8988T (cell line): ENCODE measurements at regions not wholly inside any gene's neighbourhood (a gene's known extent, or its start where the extent isn't known, plus 50 kb on each side); places are given as distances from the start of the nearest gene placed in this dataset.
"Not testable (repeated sequence)": the region's sequence is repeated elsewhere in the genome, so short reads cannot be mapped to it uniquely, and the experiment has no call there.

Experiments
- DNase-seq: peaks from one replicate; pipeline ENCODE4 v3.0.0; 2011

DNA sequence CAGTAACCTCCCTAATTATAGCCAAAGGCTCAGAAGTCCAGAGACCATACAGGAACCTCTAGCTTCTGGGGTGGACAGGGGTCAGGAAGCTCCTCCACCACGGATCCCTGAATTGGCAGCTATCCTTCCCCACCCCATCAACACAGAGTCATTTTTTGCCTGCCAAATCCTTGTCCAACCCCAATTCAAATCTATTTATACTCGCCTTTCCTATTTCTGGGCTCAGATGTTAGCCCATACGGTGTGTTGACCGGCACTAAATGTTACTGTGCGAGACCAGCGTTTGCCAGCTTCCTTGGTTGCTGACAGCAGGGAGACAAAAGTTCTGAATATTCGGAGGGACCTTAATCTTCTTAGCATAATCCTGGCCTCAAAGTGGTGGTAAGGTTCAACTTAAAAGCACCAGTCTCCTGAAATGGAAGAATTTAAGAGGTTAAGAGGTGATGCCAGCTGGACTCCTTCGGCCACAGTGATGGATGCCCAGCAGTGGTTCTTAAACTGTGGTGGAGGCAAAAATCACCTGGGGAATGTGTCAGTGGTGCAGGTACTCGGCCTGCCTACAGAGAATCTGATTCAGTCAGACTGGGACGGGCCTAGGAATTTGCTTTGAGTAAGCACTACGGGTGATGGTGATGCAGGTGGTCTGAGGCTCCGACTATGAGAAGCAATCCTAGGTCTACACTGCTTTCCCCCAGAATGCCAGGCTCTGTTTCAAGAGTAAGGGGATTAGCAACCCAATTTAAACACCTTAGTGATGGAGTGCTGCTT is 204.8 kb upstream of the MEF2C start:
- no peak for DNase-seq

GRCh38 chr5:89087128-89087527 is 204.1 kb upstream of the MEF2C start:
- no peak for DNase-seq

DNA sequence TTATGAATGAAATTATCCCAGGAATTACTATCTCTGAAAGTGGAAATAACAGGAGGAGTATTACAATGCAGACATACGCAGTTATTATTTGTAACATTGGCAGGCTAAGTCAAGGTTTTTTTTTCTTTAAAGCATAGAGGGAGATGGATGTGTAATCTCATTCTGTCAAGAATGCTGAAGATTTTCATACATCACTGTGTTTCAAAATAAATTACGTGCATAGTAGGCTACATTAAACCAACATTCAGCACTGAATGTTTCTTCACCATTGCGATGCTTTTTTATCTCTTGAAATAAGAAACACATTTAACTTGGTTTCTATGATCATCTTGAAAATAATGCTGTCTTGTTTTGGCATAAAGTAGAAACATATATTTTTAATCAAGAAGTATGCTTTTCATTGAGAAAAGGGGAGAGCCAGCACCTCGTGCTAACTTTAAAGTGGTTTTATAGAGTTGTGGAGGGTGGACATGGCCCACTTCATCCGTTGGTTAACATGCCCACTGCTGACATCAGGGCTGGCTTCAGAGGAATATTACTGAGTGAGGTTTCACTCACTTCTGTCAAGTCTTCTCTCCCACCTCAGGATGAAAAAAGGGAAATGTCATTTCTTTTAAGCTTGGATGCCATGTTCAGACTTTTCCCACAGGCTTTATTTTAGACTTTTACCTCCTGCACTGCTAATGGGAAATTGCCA is 203.6 kb upstream of the MEF2C start:
- no peak for DNase-seq

- no peak for DNase-seq
Measured at GRCh38 chr5:89083791-89084190, 200.8 kb upstream of the MEF2C start.

DNA sequence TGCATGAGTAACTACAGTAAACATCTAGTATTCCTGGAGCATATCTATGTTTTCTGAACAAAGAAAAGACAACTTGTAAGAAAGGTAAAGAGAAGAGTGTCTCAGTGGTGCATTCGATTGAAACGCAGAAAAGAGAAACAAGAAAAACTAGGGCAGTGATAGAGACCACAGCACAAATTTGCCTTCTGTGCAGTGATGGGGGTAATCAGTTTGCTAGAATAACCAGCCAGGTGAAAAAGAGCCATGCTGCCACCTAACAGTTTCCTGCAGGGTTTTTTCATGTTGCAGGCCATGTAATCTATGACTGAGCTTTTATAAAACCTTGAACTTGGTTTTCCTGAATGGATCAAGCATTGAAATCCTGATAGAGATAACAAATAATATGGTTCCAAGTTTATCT is 198.4 kb upstream of the MEF2C start:
- DNase-seq, result no peak

DNA sequence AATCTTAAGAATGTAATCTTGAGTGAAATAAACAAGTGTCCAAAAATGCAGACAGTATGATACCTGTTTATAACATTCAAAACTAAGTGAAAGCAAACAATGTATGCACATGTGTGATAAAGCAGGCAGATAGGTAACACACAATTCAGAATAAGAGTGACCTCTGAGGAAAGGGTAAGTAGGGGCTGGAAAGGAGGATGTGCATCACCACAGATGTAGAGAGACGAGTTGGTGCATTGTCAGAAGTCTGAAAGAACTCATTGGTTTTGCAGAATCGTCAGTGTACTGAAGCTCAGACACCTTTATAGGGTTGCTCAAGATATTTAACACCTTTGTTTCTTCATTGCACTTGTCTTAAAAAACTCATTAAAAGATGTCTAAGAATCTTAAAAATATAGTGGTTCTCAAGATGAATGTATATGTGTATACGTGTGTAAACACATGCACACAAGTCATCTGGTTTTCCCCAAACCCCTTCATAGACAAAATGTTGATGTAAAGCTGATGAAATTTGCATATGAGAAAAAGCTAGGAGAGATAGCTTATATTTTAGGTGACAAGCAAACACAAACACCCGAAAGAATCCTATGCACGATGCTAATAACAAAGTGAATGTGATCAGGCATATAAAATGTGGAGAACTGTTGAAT is 197.6 kb upstream of the MEF2C start:
- DNase-seq, result no peak

- DNase-seq, result no peak
Measured at GRCh38 chr5:89072842-89073672, 190.1 kb upstream of the MEF2C start.

- DNase-seq, result no peak
Measured at GRCh38 chr5:89071941-89072331, 189.0 kb upstream of the MEF2C start.

DNA sequence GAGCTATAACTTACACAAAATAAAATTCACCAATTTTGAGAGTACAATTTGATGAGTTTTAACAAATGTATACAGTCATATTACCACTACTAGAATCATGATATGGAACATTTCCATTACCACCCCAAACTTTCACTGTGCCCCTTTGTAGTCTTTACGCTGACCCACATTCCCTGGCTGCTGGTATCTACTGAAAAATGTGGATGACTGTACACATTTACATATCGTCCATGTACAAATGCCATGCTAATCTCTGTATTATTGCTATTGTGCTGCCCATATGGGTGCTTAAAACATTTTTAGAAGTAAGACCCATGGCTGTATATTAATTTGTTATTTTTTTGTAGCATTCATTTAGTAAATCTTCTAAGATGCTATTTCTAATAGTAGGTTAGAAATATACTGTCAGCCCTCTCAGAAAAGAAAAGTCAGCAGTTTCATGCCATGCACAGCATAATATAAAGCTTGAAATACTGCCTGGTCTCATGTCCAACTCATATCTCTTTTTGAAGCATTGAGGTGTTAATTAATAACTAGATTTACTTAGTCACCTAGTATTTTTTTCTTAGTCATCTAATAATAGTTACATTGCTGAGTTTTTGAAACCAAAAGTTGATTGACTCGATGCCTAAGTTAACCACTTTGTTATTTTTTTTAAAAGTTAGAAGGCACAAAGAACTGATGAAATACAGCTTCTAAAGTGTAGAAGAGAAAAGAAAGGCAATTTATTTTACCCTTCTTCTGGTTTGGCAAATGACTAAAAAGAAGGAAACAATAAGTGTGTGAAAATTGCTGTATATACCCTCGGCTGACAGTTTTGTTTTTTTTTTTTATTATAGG is 188.3 kb upstream of the MEF2C start:
- no peak for DNase-seq

GRCh38 chr5:89069591-89069990 is 186.6 kb upstream of the MEF2C start:
- DNase-seq, result no peak

DNA sequence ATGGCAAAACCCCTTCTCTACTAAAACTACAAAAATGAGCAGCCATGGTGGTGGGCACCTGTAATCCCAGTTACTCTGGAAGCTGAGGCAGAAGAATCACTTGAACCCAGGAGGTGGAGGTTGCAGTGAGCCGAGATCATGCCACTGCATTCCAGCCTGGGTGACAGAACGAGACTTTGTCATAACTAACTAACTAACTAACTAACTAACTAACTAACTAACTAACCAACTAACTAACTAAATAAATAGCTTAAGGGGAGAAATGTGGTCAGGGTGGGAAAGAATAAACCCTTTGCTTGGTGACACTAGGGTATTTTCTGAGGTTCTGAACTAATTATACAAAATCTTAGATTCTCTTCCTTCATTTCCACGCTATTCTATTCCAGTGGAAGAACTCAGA is 184.4 kb upstream of the MEF2C start:
- DNase-seq, result no peak

DNA sequence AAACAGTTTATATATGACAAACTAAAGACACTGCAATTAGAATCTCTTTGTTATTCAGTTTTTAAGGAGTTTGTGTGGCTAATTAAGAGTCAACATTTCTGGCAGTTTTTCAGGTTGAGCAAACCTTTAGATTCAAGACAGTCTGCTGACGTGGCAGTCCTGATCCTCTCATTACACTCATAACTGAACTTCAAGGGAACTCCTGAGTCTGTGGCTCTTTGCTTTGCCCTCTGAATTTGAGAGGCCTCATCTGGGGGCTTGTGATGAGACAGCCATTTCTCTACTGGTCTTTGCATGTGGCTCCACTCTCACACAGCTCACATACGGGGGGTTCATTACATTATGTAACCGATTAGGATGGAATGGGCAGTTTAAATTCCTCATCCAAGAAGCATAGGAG is 182.9 kb upstream of the MEF2C start:
- DNase-seq, result no peak

- no peak for DNase-seq
Measured at GRCh38 chr5:89064736-89065135, 181.8 kb upstream of the MEF2C start.

DNA sequence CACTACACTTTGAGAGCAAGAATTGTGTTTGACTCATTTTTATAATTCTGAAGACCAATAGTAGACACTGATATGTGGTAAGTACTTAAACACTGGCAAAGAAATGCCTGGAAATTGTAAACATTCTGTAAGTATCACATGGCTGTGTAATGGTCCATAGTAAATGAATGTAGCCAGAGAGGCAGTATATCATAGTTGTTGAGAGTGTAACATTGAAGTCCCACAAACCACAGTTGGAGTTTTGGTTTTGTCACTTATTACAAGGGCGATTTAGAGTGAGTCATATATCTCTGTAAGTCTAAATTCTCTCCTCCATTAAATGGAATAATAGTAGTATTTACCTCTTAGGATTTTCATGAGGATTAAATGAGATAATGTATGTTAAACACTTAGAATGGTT is 181.1 kb upstream of the MEF2C start:
- no peak for DNase-seq

- DNase-seq, result no peak
Measured at GRCh38 chr5:89060768-89061167, 177.8 kb upstream of the MEF2C start.

DNA sequence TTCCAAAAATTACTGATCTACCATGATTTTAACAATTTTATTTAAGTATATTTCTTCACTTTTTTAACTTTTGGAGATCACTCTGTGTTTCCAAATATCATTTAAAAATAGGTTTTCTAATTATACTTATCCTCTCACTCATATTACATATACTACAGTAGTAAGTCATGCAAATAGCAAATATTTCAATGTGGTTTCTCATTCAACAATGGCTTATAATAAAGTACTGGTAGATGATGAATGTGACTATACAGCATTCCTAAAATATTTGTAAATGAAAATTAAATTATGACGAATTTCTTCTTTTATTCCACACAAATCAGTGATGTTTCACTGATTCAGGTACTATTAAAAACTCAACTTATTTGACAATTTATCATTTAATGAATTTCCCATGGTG is 176.3 kb upstream of the MEF2C start:
- no peak for DNase-seq

DNA sequence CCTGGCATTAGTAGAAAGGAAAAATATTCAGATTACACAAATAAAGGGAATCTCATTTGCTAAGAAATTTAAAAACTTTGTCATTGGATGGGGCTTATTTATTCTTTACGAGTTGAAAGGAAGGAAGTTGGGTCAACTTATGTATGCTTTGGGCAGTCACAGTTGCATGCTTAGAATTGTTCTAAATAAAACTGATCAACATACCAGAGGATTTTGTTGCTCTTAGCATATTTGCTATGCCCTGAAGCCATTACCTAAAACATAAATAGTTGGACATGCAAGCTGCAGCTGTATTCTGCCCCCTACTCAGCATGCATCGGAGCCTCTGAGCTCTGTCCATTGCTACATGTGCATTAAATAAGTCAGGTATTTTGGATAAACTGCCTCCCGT is 172.7 kb upstream of the MEF2C start:
- no peak for DNase-seq

GRCh38 chr5:89055015-89055694 is 172.2 kb upstream of the MEF2C start:
- no peak for DNase-seq

DNA sequence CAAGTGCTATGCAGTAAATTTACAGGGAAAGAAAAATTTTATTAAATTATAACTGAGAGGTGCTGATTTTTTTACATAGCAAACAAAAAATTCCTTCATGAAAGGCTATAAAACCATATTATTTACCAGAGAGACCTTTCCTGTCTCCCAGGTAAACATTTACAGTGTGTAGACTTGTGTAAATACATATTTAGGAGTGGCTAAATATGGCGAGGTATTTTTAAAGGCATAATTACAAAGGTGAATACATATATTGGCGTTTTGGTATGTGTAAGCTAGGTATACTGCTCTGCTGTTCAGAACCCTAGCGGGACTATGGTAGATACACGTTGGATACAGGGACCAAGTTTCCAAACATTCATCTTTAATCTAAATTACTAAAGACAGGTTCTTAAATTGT is 170.6 kb upstream of the MEF2C start:
- DNase-seq, result no peak

GRCh38 chr5:89050062-89050461 is 167.1 kb upstream of the MEF2C start:
- not testable (repeated sequence) for DNase-seq

DNA sequence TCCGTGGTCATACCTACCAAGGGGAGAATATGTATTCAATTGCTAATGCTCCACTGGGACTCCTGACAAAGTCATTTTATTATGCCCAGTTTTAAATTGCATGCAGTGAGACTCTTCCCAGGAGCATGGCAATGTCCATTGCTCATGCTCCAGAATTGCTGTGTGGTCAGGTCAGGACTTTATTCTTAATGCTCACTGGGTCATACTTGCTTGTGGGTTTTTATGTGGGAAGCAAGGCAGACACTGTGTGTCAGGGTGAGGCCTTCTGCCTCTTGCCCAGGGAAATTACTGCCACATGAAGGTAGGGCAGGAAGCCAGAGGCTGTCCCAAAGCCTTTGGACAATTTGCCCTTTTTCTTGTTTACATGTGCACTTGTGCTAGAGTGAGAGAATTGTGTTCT is 164.6 kb upstream of the MEF2C start:
- DNase-seq, result no peak

DNA sequence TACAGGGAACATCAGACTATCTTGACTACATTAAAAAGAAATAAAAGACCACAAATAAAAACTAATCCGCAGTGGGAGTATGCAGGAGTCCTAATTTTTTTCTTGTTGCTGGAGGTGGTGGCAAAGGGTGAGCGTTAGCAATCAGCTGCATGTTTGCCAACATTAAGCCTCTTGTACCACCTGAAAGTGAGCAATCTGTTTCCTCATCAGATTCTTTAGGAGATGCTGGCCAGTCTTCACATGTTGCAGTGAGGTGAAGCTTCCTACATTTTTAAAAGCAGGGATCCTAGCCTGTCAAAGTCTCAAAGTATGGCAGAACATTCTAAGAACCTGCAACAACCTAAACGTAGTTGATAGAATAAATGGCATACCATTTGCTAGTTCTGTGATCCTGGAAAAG is 162.2 kb upstream of the MEF2C start:
- no peak for DNase-seq
